NCI-H526 (cell line): ENCODE measurements at regions not wholly inside any gene's neighbourhood (a gene's known extent, or its start where the extent isn't known, plus 50 kb on each side); places are given as distances from the start of the nearest gene placed in this dataset.

Source experiments
- DNase-seq, 2 experiments: peaks; one replicate each; lab custom pipeline; 2025; lab: John Stamatoyannopoulos, UW

- DNase-seq = no peak
Observed at GRCh38 chr5:54611290-54611951, 93.9 kb downstream of the SNX18 start.

GRCh38 chr5:54610197-54610944 is 92.8 kb downstream of the SNX18 start:
- DNase-seq = peak; percentile 47 to 52

GRCh38 chr5:54608423-54609085 is 91.0 kb downstream of the SNX18 start:
- no peak for DNase-seq

- no peak for DNase-seq
Observed at GRCh38 chr5:54607006-54607405, 89.4 kb downstream of the SNX18 start.

- no peak for DNase-seq
Observed at GRCh38 chr5:54603372-54603771, 85.8 kb downstream of the SNX18 start.

GRCh38 chr5:54602475-54602874 is 84.9 kb downstream of the SNX18 start:
- no peak for DNase-seq

- DNase-seq = no peak
Observed at GRCh38 chr5:54601411-54602230, 84.1 kb downstream of the SNX18 start.
